Caco-2 (cell line): ENCODE measurements at regions not wholly inside any gene's neighbourhood (a gene's known extent, or its start where the extent isn't known, plus 50 kb on each side); places are given as distances from the start of the nearest gene placed in this dataset.

Experiments used
- BruUV-seq: library from RNA; stranded (reverse); fragments of 400-500 nt; replicated peaks from 2 replicates; lab custom pipeline; 2021; lab: Mats Ljungman, UMichigan
- CTCF ChIA-PET: fragments of 300-600 bp; sonication (Branson Sonifier 250); formaldehyde crosslinking; loops from one replicate; lab custom pipeline; 2022; ENCODE audit warnings: antibody characterized with exemption; lab: Charles Lee
- POLR2A ChIA-PET: fragments of 300-600 bp; sonication (Branson Sonifier 250); formaldehyde crosslinking; loops from one replicate; lab custom pipeline; 2022; ENCODE audit warnings: antibody characterized with exemption; lab: Charles Lee
- DNase-seq, 2 experiments: peaks; one replicate each; pipeline versions ENCODE4 v3.0.0 to v3.0.0-alpha.2; 2020 to 2022
- H3K27me3 ChIP-seq: replicated peaks from 2 replicates; pipeline ENCODE4 v1.6.0; 2011; ENCODE audit warnings: low read length; ENCODE audit not compliant: control insufficient read depth, insufficient read depth
- H3K36me3 ChIP-seq: 2 replicates; pipeline ENCODE4 v1.5.1; 2011; ENCODE audit warnings: low read length; ENCODE audit not compliant: control insufficient read depth, insufficient read depth
- H3K4me1 ChIP-seq: fragments of 250-450 bp; sonication (Bioruptor Pico); 2 replicates; pipeline ENCODE4 v1.5.1; 2020; ENCODE audit warnings: mild to moderate bottlenecking
- H3K4me3 ChIP-seq: 2 replicates; pipeline ENCODE4 v1.5.1; 2011; ENCODE audit warnings: low read depth, mild to moderate bottlenecking, control low read depth, low read length
- H3K9me3 ChIP-seq: fragments of 250-450 bp; sonication (Bioruptor Pico); 2 replicates; pipeline ENCODE4 v1.5.1; 2020; ENCODE audit warnings: mild to moderate bottlenecking, moderate library complexity
- H3K27ac Mint-ChIP-seq: one replicate; pipeline ENCODE4 v1.8.0; 2022; ENCODE audit warnings: mixed read lengths; ENCODE audit not compliant: unreplicated experiment
- H3K27me3 Mint-ChIP-seq: one replicate; pipeline ENCODE4 v1.8.0; 2022; ENCODE audit warnings: mixed read lengths; ENCODE audit not compliant: insufficient read depth, unreplicated experiment
- H3K36me3 Mint-ChIP-seq: one replicate; pipeline ENCODE4 v1.8.0; 2022; ENCODE audit warnings: mild to moderate bottlenecking, mixed read lengths; ENCODE audit not compliant: insufficient read depth, unreplicated experiment
- H3K4me1 Mint-ChIP-seq: one replicate; pipeline ENCODE4 v1.8.0; 2022; ENCODE audit warnings: low read depth, mixed read lengths; ENCODE audit not compliant: unreplicated experiment
- H3K4me3 Mint-ChIP-seq: one replicate; pipeline ENCODE4 v1.8.0; 2022; ENCODE audit warnings: mild to moderate bottlenecking, moderate library complexity, mixed read lengths; ENCODE audit not compliant: unreplicated experiment
- H3K9me3 Mint-ChIP-seq: one replicate; pipeline ENCODE4 v1.8.0; 2022; ENCODE audit warnings: mixed read lengths; ENCODE audit not compliant: unreplicated experiment
- intact Hi-C: fragments of 100-400 bp; cut with micrococcal nuclease; formaldehyde crosslinking; loops from one replicate; pipeline ENCODE4 v1.10.0; 2022; ENCODE audit not compliant: unreplicated experiment
- TF ChIP-seq, protein P1 (sequence below), 2 experiments: fragments of 200-600 bp in 1 of 2; IDR thresholded peaks; 1 replicate in 1 of 2; 2 replicates in 1 of 2; pipeline versions ENCODE4 v1.5.1 to v1.8.0; 2011 to 2022; ENCODE audit warnings: antibody characterized with exemption in 1 of 2, control low read depth in 1 of 2, inconsistent platforms in 1 of 2, low read depth in 1 of 2, low read length in 1 of 2, mild to moderate bottlenecking in 1 of 2, moderate library complexity in 1 of 2; ENCODE audit not compliant: insufficient read depth in 1 of 2, severe bottlenecking in 1 of 2, unreplicated experiment in 1 of 2

DNA sequence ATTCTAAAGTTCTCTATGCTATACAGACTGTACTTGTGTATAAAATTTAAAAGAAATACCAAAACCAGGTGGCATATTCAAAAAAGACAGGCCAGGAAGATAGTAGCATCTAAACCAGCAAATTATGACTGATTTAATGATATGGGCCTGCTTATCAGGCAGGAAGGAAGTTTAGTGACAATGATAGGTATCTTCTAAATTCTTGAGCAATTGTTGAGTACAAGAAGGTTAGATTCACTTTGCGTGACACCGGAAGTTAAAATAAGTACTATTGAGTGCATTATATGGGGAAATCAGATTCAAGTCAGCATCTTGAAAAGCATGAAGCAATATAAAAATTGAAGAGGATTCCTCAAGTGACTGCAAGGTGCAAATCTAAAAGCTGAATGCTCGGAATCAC is 186.8 kb upstream of the RGS18 start:
- Histone ChIP-seq H3K4me3 (no peak overlapping the region), H3K4me1 (no peaks in the 10 kb centered on the region), H3K9me3 (no peaks in the 10 kb centered on the region), H3K36me3 (no peaks in the 10 kb centered on the region), H3K27me3 (no peaks in the 10 kb centered on the region)
- no peaks in the 10 kb centered on the region for H3K36me3 Mint-ChIP-seq
- CTCF ChIA-PET = no interaction called here
- no peak for DNase-seq
- intact Hi-C loops = no loop called here
- BruUV-seq = no TSS peak
- no peaks in the 10 kb centered on the region for H3K9me3 Mint-ChIP-seq
- no peaks in the 10 kb centered on the region for H3K4me1 Mint-ChIP-seq
- H3K27ac Mint-ChIP-seq = no peak overlapping the region
- POLR2A ChIA-PET = no interaction called here
- H3K27me3 Mint-ChIP-seq = no peaks in the 10 kb centered on the region
- H3K4me3 Mint-ChIP-seq = no peak overlapping the region
- TF ChIP-seq, protein P1, sequence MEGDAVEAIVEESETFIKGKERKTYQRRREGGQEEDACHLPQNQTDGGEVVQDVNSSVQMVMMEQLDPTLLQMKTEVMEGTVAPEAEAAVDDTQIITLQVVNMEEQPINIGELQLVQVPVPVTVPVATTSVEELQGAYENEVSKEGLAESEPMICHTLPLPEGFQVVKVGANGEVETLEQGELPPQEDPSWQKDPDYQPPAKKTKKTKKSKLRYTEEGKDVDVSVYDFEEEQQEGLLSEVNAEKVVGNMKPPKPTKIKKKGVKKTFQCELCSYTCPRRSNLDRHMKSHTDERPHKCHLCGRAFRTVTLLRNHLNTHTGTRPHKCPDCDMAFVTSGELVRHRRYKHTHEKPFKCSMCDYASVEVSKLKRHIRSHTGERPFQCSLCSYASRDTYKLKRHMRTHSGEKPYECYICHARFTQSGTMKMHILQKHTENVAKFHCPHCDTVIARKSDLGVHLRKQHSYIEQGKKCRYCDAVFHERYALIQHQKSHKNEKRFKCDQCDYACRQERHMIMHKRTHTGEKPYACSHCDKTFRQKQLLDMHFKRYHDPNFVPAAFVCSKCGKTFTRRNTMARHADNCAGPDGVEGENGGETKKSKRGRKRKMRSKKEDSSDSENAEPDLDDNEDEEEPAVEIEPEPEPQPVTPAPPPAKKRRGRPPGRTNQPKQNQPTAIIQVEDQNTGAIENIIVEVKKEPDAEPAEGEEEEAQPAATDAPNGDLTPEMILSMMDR (IDR thresholded peaks at IDR 0.05; ENCODE audit: insufficient read depth in 1 of 2, low read depth in 1 of 2, low read length in 1 of 2, severe bottlenecking in 1 of 2, unreplicated experiment in 1 of 2) = no peak

DNA sequence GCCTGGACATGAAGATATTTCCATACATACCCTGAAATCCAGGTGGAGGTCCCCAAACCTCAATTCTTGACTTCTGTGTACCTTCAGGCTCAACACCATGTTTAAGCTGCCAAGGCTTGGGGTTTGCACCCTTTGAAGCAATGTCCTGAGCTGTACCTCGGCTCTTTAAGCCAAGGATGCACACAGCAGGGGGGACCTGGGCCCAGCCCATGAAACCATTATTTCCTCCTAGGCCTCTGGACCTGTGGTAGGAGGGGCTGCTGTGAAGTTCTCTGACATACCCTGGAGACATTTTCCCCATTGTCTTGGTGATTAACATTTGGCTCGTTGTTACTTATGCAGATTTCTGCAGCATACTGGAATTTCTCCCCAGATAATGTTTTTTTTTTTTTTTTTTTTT is 184.3 kb upstream of the RGS18 start:
- H3K4me3 Mint-ChIP-seq = no peak overlapping the region
- H3K36me3 ChIP-seq = no peaks in the 10 kb centered on the region
- H3K36me3 Mint-ChIP-seq = no peaks in the 10 kb centered on the region
- H3K27me3 ChIP-seq = no peaks in the 10 kb centered on the region
- BruUV-seq = no TSS peak
- no peaks in the 10 kb centered on the region for H3K9me3 ChIP-seq
- H3K4me1 ChIP-seq = no peaks in the 10 kb centered on the region
- ChIA-PET CTCF (no interaction called here), POLR2A (no interaction called here)
- no peaks in the 10 kb centered on the region for H3K4me1 Mint-ChIP-seq
- no peak overlapping the region for H3K4me3 ChIP-seq
- H3K27me3 Mint-ChIP-seq = no peaks in the 10 kb centered on the region
- DNase-seq = no peak
- no peaks in the 10 kb centered on the region for H3K9me3 Mint-ChIP-seq
- TF ChIP-seq, protein P1 (IDR thresholded peaks at IDR 0.05; ENCODE audit: insufficient read depth in 1 of 2, low read depth in 1 of 2, low read length in 1 of 2, severe bottlenecking in 1 of 2, unreplicated experiment in 1 of 2) = no peak
- no peak overlapping the region for H3K27ac Mint-ChIP-seq
- intact Hi-C loops = no loop called here

DNA sequence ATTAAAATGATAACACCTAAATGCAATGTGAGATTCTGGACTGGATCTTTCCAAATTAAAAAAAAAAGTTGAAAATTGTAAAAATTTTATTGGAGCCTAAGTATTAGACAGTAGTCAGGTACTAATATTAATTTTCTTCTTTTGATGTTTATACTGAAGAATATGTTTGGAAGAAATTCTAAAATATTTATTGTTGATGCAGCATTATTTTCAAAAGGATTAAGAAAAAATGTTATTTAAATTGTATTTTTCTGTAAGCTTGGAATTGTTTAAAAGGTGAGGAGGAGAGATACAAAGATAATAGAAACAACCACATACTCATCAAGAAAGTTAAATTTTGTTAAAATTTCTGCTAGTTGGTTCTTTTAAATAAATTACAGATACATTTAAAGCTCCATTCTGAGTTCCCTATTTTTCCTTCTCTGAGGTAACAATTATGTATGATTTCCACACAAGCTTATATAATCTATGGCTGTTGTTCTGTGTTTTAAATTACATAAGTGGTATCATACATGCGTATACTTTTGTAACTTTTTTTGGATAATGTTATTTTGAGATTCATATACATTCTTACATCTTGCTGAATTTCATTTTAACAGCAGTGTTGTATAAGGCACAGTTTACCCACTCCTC is 180.3 kb upstream of the RGS18 start:
- H3K36me3 Mint-ChIP-seq = no peaks in the 10 kb centered on the region
- no peaks in the 10 kb centered on the region for H3K4me1 Mint-ChIP-seq
- ChIA-PET CTCF (no interaction called here), POLR2A (no interaction called here)
- Histone ChIP-seq H3K4me3 (no peak overlapping the region), H3K4me1 (no peaks in the 10 kb centered on the region), H3K9me3 (peaks cover 5% of the 10 kb centered on the region), H3K36me3 (no peaks in the 10 kb centered on the region), H3K27me3 (no peaks in the 10 kb centered on the region)
- no TSS peak for BruUV-seq
- DNase-seq = no peak
- no peak overlapping the region for H3K4me3 Mint-ChIP-seq
- intact Hi-C loops = no loop called here
- no peaks in the 10 kb centered on the region for H3K27me3 Mint-ChIP-seq
- TF ChIP-seq, protein P1 (IDR thresholded peaks at IDR 0.05; ENCODE audit: insufficient read depth in 1 of 2, low read depth in 1 of 2, low read length in 1 of 2, severe bottlenecking in 1 of 2, unreplicated experiment in 1 of 2) = no peak
- H3K27ac Mint-ChIP-seq = no peak overlapping the region
- H3K9me3 Mint-ChIP-seq = no peaks in the 10 kb centered on the region
